HL-60 (cell line): ENCODE measurements at regions not wholly inside any gene's neighbourhood (a gene's known extent, or its start where the extent isn't known, plus 50 kb on each side); places are given as distances from the start of the nearest gene placed in this dataset.

Source experiments
- GABPA ChIP-seq: IDR thresholded peaks from 2 replicates; pipeline ENCODE4 v1.6.1; 2012; ENCODE audit warnings: low read depth
- TF ChIP-seq, protein P1 (sequence below): IDR thresholded peaks from one replicate; pipeline ENCODE4 v1.5.1; 2011; ENCODE audit warnings: low read length, control low read depth, inconsistent platforms; ENCODE audit not compliant: insufficient read depth
- TF ChIP-seq, protein P2 (sequence below): IDR thresholded peaks from 2 replicates; pipeline ENCODE4 v1.6.1; 2012; ENCODE audit warnings: low read depth; ENCODE audit not compliant: insufficient replicate concordance

DNA sequence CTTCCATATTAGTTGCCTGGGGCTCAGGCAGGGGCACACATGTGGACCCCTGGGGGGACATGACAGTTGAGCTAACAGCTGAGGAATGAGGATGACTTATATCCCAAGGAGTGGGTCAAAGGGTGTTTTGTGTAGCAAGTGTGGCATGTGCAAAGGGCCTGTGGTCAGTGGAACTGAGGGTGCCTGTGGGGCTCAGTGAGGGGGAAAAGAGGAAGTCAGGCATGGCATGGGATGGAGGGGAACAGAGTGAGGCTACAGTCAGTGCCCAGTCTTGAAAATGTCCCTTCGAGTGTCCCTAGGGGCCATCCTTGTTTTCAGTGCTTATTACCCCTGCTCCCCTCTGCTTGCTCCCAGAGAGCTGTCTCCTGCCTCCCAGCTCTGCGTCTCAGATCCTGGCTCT lies 64.3 kb upstream of the CD99 start:
- TF ChIP-seq, protein P1, sequence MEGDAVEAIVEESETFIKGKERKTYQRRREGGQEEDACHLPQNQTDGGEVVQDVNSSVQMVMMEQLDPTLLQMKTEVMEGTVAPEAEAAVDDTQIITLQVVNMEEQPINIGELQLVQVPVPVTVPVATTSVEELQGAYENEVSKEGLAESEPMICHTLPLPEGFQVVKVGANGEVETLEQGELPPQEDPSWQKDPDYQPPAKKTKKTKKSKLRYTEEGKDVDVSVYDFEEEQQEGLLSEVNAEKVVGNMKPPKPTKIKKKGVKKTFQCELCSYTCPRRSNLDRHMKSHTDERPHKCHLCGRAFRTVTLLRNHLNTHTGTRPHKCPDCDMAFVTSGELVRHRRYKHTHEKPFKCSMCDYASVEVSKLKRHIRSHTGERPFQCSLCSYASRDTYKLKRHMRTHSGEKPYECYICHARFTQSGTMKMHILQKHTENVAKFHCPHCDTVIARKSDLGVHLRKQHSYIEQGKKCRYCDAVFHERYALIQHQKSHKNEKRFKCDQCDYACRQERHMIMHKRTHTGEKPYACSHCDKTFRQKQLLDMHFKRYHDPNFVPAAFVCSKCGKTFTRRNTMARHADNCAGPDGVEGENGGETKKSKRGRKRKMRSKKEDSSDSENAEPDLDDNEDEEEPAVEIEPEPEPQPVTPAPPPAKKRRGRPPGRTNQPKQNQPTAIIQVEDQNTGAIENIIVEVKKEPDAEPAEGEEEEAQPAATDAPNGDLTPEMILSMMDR, result no peak
- TF ChIP-seq, protein P2, sequence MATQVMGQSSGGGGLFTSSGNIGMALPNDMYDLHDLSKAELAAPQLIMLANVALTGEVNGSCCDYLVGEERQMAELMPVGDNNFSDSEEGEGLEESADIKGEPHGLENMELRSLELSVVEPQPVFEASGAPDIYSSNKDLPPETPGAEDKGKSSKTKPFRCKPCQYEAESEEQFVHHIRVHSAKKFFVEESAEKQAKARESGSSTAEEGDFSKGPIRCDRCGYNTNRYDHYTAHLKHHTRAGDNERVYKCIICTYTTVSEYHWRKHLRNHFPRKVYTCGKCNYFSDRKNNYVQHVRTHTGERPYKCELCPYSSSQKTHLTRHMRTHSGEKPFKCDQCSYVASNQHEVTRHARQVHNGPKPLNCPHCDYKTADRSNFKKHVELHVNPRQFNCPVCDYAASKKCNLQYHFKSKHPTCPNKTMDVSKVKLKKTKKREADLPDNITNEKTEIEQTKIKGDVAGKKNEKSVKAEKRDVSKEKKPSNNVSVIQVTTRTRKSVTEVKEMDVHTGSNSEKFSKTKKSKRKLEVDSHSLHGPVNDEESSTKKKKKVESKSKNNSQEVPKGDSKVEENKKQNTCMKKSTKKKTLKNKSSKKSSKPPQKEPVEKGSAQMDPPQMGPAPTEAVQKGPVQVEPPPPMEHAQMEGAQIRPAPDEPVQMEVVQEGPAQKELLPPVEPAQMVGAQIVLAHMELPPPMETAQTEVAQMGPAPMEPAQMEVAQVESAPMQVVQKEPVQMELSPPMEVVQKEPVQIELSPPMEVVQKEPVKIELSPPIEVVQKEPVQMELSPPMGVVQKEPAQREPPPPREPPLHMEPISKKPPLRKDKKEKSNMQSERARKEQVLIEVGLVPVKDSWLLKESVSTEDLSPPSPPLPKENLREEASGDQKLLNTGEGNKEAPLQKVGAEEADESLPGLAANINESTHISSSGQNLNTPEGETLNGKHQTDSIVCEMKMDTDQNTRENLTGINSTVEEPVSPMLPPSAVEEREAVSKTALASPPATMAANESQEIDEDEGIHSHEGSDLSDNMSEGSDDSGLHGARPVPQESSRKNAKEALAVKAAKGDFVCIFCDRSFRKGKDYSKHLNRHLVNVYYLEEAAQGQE, result no peak
- no peak for TF ChIP-seq GABPA
